ENCODE measurements at regions not wholly inside any gene's neighbourhood (a gene's known extent, or its start where the extent isn't known, plus 50 kb on each side); places are given as distances from the start of the nearest gene placed in this dataset.

- TF ChIP-seq, protein P1, sequence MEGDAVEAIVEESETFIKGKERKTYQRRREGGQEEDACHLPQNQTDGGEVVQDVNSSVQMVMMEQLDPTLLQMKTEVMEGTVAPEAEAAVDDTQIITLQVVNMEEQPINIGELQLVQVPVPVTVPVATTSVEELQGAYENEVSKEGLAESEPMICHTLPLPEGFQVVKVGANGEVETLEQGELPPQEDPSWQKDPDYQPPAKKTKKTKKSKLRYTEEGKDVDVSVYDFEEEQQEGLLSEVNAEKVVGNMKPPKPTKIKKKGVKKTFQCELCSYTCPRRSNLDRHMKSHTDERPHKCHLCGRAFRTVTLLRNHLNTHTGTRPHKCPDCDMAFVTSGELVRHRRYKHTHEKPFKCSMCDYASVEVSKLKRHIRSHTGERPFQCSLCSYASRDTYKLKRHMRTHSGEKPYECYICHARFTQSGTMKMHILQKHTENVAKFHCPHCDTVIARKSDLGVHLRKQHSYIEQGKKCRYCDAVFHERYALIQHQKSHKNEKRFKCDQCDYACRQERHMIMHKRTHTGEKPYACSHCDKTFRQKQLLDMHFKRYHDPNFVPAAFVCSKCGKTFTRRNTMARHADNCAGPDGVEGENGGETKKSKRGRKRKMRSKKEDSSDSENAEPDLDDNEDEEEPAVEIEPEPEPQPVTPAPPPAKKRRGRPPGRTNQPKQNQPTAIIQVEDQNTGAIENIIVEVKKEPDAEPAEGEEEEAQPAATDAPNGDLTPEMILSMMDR (IDR thresholded peaks at IDR 0.05 in 2 of 3, conservative IDR thresholded peaks at IDR 0.05 in 1 of 3; ENCODE audit: borderline replicate concordance in 1 of 3, insufficient read depth in 1 of 3, low read depth in 2 of 3, low read length in 2 of 3): no peak
- TF ChIP-seq POLR2A (IDR thresholded peaks at IDR 0.05; ENCODE audit: borderline replicate concordance, extremely low read depth, insufficient read depth, insufficient read length) (no peak), SP1 (IDR thresholded peaks at IDR 0.05; ENCODE audit: low read depth) (no peak), JUND (IDR thresholded peaks at IDR 0.05) (no peak), SRF (IDR thresholded peaks at IDR 0.05; ENCODE audit: low read depth) (no peak), EZH2 (IDR thresholded peaks at IDR 0.05) (no peak), EGR1 (IDR thresholded peaks at IDR 0.05; ENCODE audit: low read depth) (no peak), EZH2phosphoT487 (IDR thresholded peaks at IDR 0.05; ENCODE audit: borderline replicate concordance) (no peak), YY1 (IDR thresholded peaks at IDR 0.05; ENCODE audit: extremely low read depth, insufficient replicate concordance, low read depth, low read length) (no peak)
Observed at GRCh38 chr21:32908534-32908933, 117.2 kb upstream of the OLIG2 start.

Data from HCT116 (cell line).